Brain microvascular endothelial cell (primary cell): ENCODE measurements at regions not wholly inside any gene's neighbourhood (a gene's known extent, or its start where the extent isn't known, plus 50 kb on each side); places are given as distances from the start of the nearest gene placed in this dataset.

Experiments
- DNase-seq: peaks from one replicate; pipeline ENCODE4 v3.0.0-alpha.2; 2020
- H3K27ac ChIP-seq: fragments of 250-450 bp; sonication (Bioruptor Pico); 2 replicates; pipeline ENCODE4 v1.5.1; 2020; ENCODE audit warnings: mild to moderate bottlenecking, moderate library complexity
- H3K27me3 ChIP-seq: fragments of 250-450 bp; sonication (Bioruptor Pico); replicated peaks from 2 replicates; pipeline ENCODE4 v1.5.1; 2020; ENCODE audit warnings: mild to moderate bottlenecking
- H3K36me3 ChIP-seq: fragments of 250-450 bp; sonication (Bioruptor Pico); replicated peaks from 2 replicates; pipeline ENCODE4 v1.5.1; 2020; ENCODE audit warnings: mild to moderate bottlenecking
- H3K4me3 ChIP-seq: 2 replicates; pipeline ENCODE4 v1.5.1; 2011; ENCODE audit warnings: low read depth, mild to moderate bottlenecking, control low read depth, low read length, moderate library complexity
- CTCF ChIP-seq: IDR thresholded peaks from 2 replicates; pipeline ENCODE4 v1.5.1; 2011; ENCODE audit warnings: low read depth, mild to moderate bottlenecking, moderate library complexity, low read length, control low read depth, inconsistent platforms; ENCODE audit errors: missing control alignments
- in situ Hi-C: cut with HindIII; loops from 2 replicates; pipeline ENCODE4 v1.10.0; 2017; ENCODE audit warnings: low sequenced_read_pairs, low pct_ligation_motif_present

GRCh38 chr9:136607334-136607919 lies 55.3 kb upstream of the EGFL7 start:
- DNase-seq: no peak
- in situ Hi-C loops: no loop called here
- Histone ChIP-seq H3K36me3 (no peaks in the 10 kb centered on the region), H3K4me3 (no peak overlapping the region), H3K27ac (no peak overlapping the region), H3K27me3 (no peaks in the 10 kb centered on the region)
- no peak for TF ChIP-seq CTCF

- no peaks in the 10 kb centered on the region for H3K27me3 ChIP-seq
- in situ Hi-C loops: no loop called here
- no peak for TF ChIP-seq CTCF
- H3K4me3 ChIP-seq: no peak overlapping the region
- no peaks in the 10 kb centered on the region for H3K36me3 ChIP-seq
- H3K27ac ChIP-seq: no peak overlapping the region
- DNase-seq: no peak
Measured at GRCh38 chr9:136606687-136607333, 55.9 kb upstream of the EGFL7 start.

DNA sequence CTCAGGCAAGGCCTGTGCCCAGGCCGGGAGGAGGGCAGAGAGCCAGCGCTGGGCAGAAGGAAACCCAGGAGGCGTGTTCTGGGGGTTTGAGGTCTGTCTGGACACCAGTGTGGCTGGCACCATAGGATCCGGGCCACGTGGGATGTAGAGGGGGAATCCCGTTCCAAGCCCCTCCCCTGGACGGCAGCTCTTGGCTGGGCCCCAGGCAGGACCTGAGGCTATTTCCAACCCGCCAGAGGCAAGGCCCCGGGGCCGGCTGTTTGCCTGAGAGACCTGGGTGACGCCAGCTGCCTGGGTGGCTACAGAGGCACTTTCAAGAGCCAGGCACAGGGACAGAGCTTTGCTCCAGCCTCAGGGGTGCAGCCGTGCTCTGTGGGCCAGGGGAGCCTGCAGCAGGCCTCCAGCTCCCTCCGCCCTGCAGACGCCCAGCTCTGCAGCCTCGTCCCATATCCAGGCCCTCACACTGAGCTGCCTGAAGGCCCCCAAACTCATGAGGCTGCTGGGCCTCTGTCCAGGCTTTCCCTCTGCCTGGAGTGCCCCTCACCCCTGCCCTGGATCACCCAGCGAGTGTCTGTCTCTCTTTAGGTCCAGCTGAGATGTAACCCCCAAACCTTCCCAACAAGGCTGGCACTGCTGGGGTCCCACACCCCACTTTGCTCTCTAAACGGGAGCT lies 56.6 kb upstream of the EGFL7 start:
- H3K4me3 ChIP-seq: no peak overlapping the region
- no peak for TF ChIP-seq CTCF
- no peaks in the 10 kb centered on the region for H3K36me3 ChIP-seq
- DNase-seq: no peak
- no peak overlapping the region for H3K27ac ChIP-seq
- in situ Hi-C loops: no loop called here
- no peaks in the 10 kb centered on the region for H3K27me3 ChIP-seq

GRCh38 chr9:136604823-136605525 lies 57.7 kb upstream of the EGFL7 start:
- H3K27me3 ChIP-seq: no peaks in the 10 kb centered on the region

More at GRCh38 chr9:136604823-136605525, 57.7 kb upstream of the EGFL7 start:
- in situ Hi-C loops: no loop called here
- no peak for TF ChIP-seq CTCF
- no peaks in the 10 kb centered on the region for H3K36me3 ChIP-seq
- H3K4me3 ChIP-seq: no peak overlapping the region
- H3K27ac ChIP-seq: no peak overlapping the region
- no peak for DNase-seq
